ENCODE measurements at regions not wholly inside any gene's neighbourhood (a gene's known extent, or its start where the extent isn't known, plus 50 kb on each side); places are given as distances from the start of the nearest gene placed in this dataset.

- no peak for TF ChIP-seq CTCF (IDR thresholded peaks at IDR 0.05)
- no peak for TF ChIP-seq MAZ (IDR thresholded peaks at IDR 0.05; ENCODE audit: borderline replicate concordance, low read depth, low read length)
- TF ChIP-seq REST (IDR thresholded peaks at IDR 0.05), result no peak
- TF ChIP-seq GATA3 (IDR thresholded peaks at IDR 0.05; ENCODE audit: borderline replicate concordance), result no peak
- TF ChIP-seq HOXA7 (CRISPR knock-in tag; IDR thresholded peaks at IDR 0.05), result no peak
- TF ChIP-seq SMC3 (IDR thresholded peaks at IDR 0.05), result no peak
- no peak for TF ChIP-seq POLR2A (IDR thresholded peaks at IDR 0.05; ENCODE audit: low read length)
- no peak for TF ChIP-seq BHLHE40 (IDR thresholded peaks at IDR 0.05; ENCODE audit: low read depth, low read length)
- no peak for TF ChIP-seq RAD21 (conservative IDR thresholded peaks at IDR 0.05 in 1 of 2, IDR thresholded peaks at IDR 0.05 in 1 of 2)
- TF ChIP-seq MAFK (IDR thresholded peaks at IDR 0.05; ENCODE audit: partially characterized antibody), result no peak
- no peak for TF ChIP-seq EP300 (IDR thresholded peaks at IDR 0.05)
- TF ChIP-seq HDAC2 (IDR thresholded peaks at IDR 0.05), result no peak
Observed at GRCh38 chr1:113278371-113278770, 111.9 kb upstream of the MAGI3 start.
